K562 (cell line): ENCODE measurements at regions not wholly inside any gene's neighbourhood (a gene's known extent, or its start where the extent isn't known, plus 50 kb on each side); places are given as distances from the start of the nearest gene placed in this dataset.
A peak's percentile ranks its signal among the peaks of the same experiment; 100 is the strongest.

ENCODE experiments used
- ATAC-seq: fragments of 200-7000 bp; cut with Tn5 transposase; 3 replicates; pipeline ENCODE4 v1.9.1; 2020; ENCODE audit warnings: moderate library complexity
- BruUV-seq: library from RNA; stranded (reverse); fragments of 400-500 nt; replicated peaks from 2 replicates; lab custom pipeline; 2021; lab: Mats Ljungman, UMichigan
- CTCF ChIA-PET: fragments of 300-600 bp; formaldehyde crosslinking; extraction: SDS; loops from one replicate; lab custom pipeline; 2021; ENCODE audit warnings: low intra/inter-chr PET ratio; lab: Yijun Ruan, JAX
- POLR2A ChIA-PET: fragments of 300-600, 350-650 bp; sonication (Branson Sonifier 250); formaldehyde crosslinking; extraction: SDS; loops from one replicate; lab custom pipeline; 2021; ENCODE audit warnings: antibody characterized with exemption, inconsistent platforms; lab: Yijun Ruan, JAX
- DNase-seq, 4 experiments: peaks; one replicate each; pipeline versions ENCODE4 v3.0.0 to v3.0.0-alpha.2; 2011 to 2018; ENCODE audit warnings: low spot score in 3 of 4, mixed read lengths in 3 of 4; ENCODE audit errors: extremely low read depth in 1 of 4
- FAIRE-seq: peaks from 2 replicates; lab custom pipeline; 2011; peaks lifted over from hg19 to GRCh38; lab: Jason Lieb, UNC
- H2AFZ ChIP-seq: 2 replicates; pipeline ENCODE4 v1.6.0; 2011; ENCODE audit warnings: low read depth, low read length, control low read depth, inconsistent platforms
- H3K27ac ChIP-seq: fragments of 200-600 bp; 3 replicates; pipeline ENCODE4 v1.8.0; 2011; ENCODE audit warnings: low read depth, mild to moderate bottlenecking, control low read depth, inconsistent platforms, low read length, moderate library complexity, mixed read lengths; ENCODE audit errors: extremely low read depth
- H3K27me3 ChIP-seq, 2 experiments: fragments of 300-600 bp in 1 of 2; 2 replicates in 1 of 2; 3 replicates in 1 of 2; pipeline versions ENCODE4 v1.6.0 to v1.8.0; 2011; ENCODE audit warnings: inconsistent platforms in 2 of 2, low read length in 2 of 2, mild to moderate bottlenecking in 1 of 2, mixed read lengths in 1 of 2, moderate library complexity in 1 of 2; ENCODE audit not compliant: control insufficient read depth in 2 of 2, insufficient read depth in 2 of 2
- H3K36me3 ChIP-seq: fragments of 300-600 bp; 3 replicates; pipeline ENCODE4 v1.8.0; 2011; ENCODE audit warnings: mild to moderate bottlenecking, low read length, inconsistent platforms; ENCODE audit not compliant: control insufficient read depth, insufficient read depth
- H3K4me1 ChIP-seq, 2 experiments: fragments of 200-600 bp in 1 of 2; replicated peaks in 1 of 2; 2 replicates in 1 of 2; 3 replicates in 1 of 2; pipeline versions ENCODE4 v1.5.1 to v1.8.0; 2011; ENCODE audit warnings: inconsistent platforms in 2 of 2, low read length in 2 of 2, mild to moderate bottlenecking in 1 of 2, mixed read lengths in 1 of 2, moderate library complexity in 1 of 2; ENCODE audit not compliant: control insufficient read depth in 2 of 2, insufficient read depth in 2 of 2
- H3K4me2 ChIP-seq: 2 replicates; pipeline ENCODE4 v1.6.1; 2011; ENCODE audit warnings: low read length, control low read depth, inconsistent platforms, mixed read lengths; ENCODE audit not compliant: insufficient read depth
- H3K4me3 ChIP-seq: fragments of 200-600 bp; sonication (generic), shearing (Covaris generic); 2 replicates; pipeline ENCODE4 v1.5.1; 2016; ENCODE audit warnings: control low read depth, inconsistent platforms
- H3K79me2 ChIP-seq: fragments of 200-600 bp; 3 replicates; pipeline ENCODE4 v1.8.0; 2011; ENCODE audit warnings: low read length, inconsistent platforms; ENCODE audit not compliant: control insufficient read depth, insufficient read depth
- H3K9ac ChIP-seq, 2 experiments: 2 replicates each; pipeline versions ENCODE4 v1.6.0 to v1.6.1; 2011; ENCODE audit warnings: low read depth in 2 of 2, low read length in 2 of 2, control low read depth in 1 of 2, inconsistent platforms in 1 of 2, mild to moderate bottlenecking in 1 of 2, mixed read lengths in 1 of 2; ENCODE audit not compliant: insufficient read depth in 1 of 2
- H3K9me1 ChIP-seq: one replicate; pipeline ENCODE4 v1.6.0; 2011; ENCODE audit warnings: inconsistent platforms, mild to moderate bottlenecking, low read length, moderate library complexity; ENCODE audit not compliant: control insufficient read depth, insufficient read depth
- H3K9me3 ChIP-seq: replicated peaks from 2 replicates; pipeline ENCODE4 v1.5.1; 2011; ENCODE audit warnings: low read depth, low read length, inconsistent platforms; ENCODE audit not compliant: control insufficient read depth, insufficient read depth
- H4K20me1 ChIP-seq: replicated peaks from 2 replicates; pipeline ENCODE4 v1.6.1; 2011; ENCODE audit warnings: low read length, inconsistent platforms, mixed read lengths; ENCODE audit not compliant: control insufficient read depth, insufficient read depth
- CEBPG ChIP-seq, 3 experiments: fragments of 200-800 bp in 1 of 3; sonication (Bioruptor generic) in 1 of 3; sonication (generic) in 1 of 3; formaldehyde crosslinking in 1 of 3; IDR thresholded peaks in 2 of 3; conservative IDR thresholded peaks in 1 of 3; 2 replicates each; pipeline versions ENCODE4 v1.6.1 to v1.8.0; 2016 to 2022; ENCODE audit warnings: missing compliant biosample characterization in 2 of 3, missing genetic modification characterization in 2 of 3, mild to moderate bottlenecking in 1 of 3, missing genetic modification reagents in 1 of 3
- FOXP1 ChIP-seq: sonication (generic); formaldehyde crosslinking; IDR thresholded peaks from 2 replicates; pipeline ENCODE4 v1.8.0; 2022; ENCODE audit warnings: mild to moderate bottlenecking, missing genetic modification reagents
- KHSRP ChIP-seq: fragments of 450-650 bp; IDR thresholded peaks from 2 replicates; pipeline ENCODE4 v1.6.1; 2017
- MIER1 ChIP-seq: fragments of 450-650 bp; IDR thresholded peaks from 2 replicates; pipeline ENCODE4 v1.6.1; 2016; ENCODE audit warnings: antibody characterized with exemption, mild to moderate bottlenecking, low read depth
- PRPF4 ChIP-seq: fragments of 200-400 bp; formaldehyde crosslinking; IDR thresholded peaks from one replicate; pipeline ENCODE4 v1.6.1; 2017; ENCODE audit warnings: low read length, low read depth, mild to moderate bottlenecking; ENCODE audit not compliant: insufficient read depth, poor library complexity, severe bottlenecking
- ZNF134 ChIP-seq: fragments of 250-450 bp; sonication (Bioruptor Pico); conservative IDR thresholded peaks from 2 replicates; pipeline ENCODE4 v1.4.0; 2020
- ZNF449 ChIP-seq: fragments of 250-450 bp; sonication (Bioruptor Pico); IDR thresholded peaks from 2 replicates; pipeline ENCODE4 v1.8.0; 2022; ENCODE audit warnings: moderate library complexity, mild to moderate bottlenecking, inconsistent platforms
- ZNF830 ChIP-seq: fragments of 250-450 bp; sonication (Bioruptor Pico); IDR thresholded peaks from 2 replicates; pipeline ENCODE4 v1.5.0; 2021; ENCODE audit warnings: mild to moderate bottlenecking
- in situ Hi-C: fragments of 300-500 bp; cut with MboI; formaldehyde crosslinking; loops from 4 replicates; pipeline ENCODE4 v1.15.0; 2018; ENCODE audit warnings: inconsistent platforms, mixed read lengths
- intact Hi-C: fragments of 100-400 bp; cut with micrococcal nuclease; formaldehyde crosslinking; loops from 2 replicates; pipeline ENCODE4 v1.14.2; 2022
- TF ChIP-seq, protein P1 (sequence below), 2 experiments: fragments of 450-650 bp in 1 of 2; sonication (generic) in 1 of 2; formaldehyde crosslinking in 1 of 2; IDR thresholded peaks in 1 of 2; conservative IDR thresholded peaks in 1 of 2; 2 replicates each; pipeline versions ENCODE4 v1.6.1 to v1.8.1; 2016 to 2023; ENCODE audit warnings: mild to moderate bottlenecking in 2 of 2, moderate library complexity in 2 of 2, inconsistent platforms in 1 of 2, missing genetic modification reagents in 1 of 2

DNA sequence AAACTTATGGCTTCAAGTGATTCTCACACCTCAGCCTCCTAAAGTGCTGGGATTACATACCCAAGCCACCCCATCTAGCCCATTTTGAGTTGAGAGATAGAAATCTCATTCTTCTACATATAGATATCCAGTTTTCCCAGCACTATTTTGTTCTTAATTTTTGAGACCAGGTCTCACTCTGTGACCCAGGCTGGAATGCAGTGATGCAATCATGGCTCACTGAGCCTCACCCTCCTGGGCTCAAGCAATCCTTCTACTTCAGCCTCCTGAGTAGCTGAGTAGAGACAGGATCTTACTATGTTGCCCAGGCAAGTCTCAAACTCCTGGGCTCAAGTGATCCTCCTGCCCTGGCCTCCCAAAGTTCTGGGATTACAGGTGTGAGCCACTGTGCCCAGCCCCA, 60.9 kb upstream of the CTNNA1 start:
- in situ Hi-C loops = no loop called here
- CTCF ChIA-PET = no interaction called here
- BruUV-seq = no TSS peak

More for the DNA sequence above, 60.9 kb upstream of the CTNNA1 start:
- peaks cover 0 to 3% of the 10 kb centered on the region in 2 experiments; a peak in 2 of 5 replicates for H3K27me3 ChIP-seq
- no peaks in the 10 kb centered on the region for H3K9me3 ChIP-seq
- H3K4me3 ChIP-seq = no peak overlapping the region
- no peaks in the 10 kb centered on the region for H3K79me2 ChIP-seq
- DNase-seq (no peak), ATAC-seq (no peak), FAIRE-seq (no peak)
- intact Hi-C loops = no loop called here
- no peak for TF ChIP-seq KHSRP
- TF ChIP-seq ZNF449 = no peak
- TF ChIP-seq FOXP1 (CRISPR knock-in tag) = no peak
- TF ChIP-seq, protein P1, sequence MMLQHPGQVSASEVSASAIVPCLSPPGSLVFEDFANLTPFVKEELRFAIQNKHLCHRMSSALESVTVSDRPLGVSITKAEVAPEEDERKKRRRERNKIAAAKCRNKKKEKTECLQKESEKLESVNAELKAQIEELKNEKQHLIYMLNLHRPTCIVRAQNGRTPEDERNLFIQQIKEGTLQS (IDR thresholded peaks at IDR 0.05) = peak; percentile 49; the same call in 1 of the 2 replicates
- TF ChIP-seq, protein P1 (CRISPR knock-in tag; conservative IDR thresholded peaks at IDR 0.05) = no peak
- no peak for TF ChIP-seq PRPF4
- no peak for TF ChIP-seq ZNF134 (CRISPR knock-in tag)
- no peak for TF ChIP-seq ZNF830 (CRISPR knock-in tag)
- TF ChIP-seq CEBPG (CRISPR knock-in tag; IDR thresholded peaks at IDR 0.05) = 0 out of 2 replicates have a peak, but pooled peaks have one; percentile 24
- TF ChIP-seq CEBPG (tag; conservative IDR thresholded peaks at IDR 0.05 in 1 of 2, IDR thresholded peaks at IDR 0.05 in 1 of 2) = peak in 1 of 2 experiments; percentile 55; a peak in 2 of 4 replicates
- no peak for TF ChIP-seq MIER1
- no peaks in the 10 kb centered on the region for H4K20me1 ChIP-seq
- no peaks in the 10 kb centered on the region for H3K36me3 ChIP-seq
- H3K9ac ChIP-seq = no peak overlapping the region
- POLR2A ChIA-PET = no interaction called here
- no peak overlapping the region for H3K27ac ChIP-seq
- no peaks in the 10 kb centered on the region for H3K9me1 ChIP-seq
- H2AFZ ChIP-seq = no peak overlapping the region
- H3K4me2 ChIP-seq = no peak overlapping the region
- H3K4me1 ChIP-seq = no peaks in the 10 kb centered on the region
